Inferior parietal cortex (tissue), 1 donor: ENCODE measurements at regions not wholly inside any gene's neighbourhood (a gene's known extent, or its start where the extent isn't known, plus 50 kb on each side); places are given as distances from the start of the nearest gene placed in this dataset.
A peak's percentile ranks its signal among the peaks of the same experiment; 100 is the strongest.
"Not testable (repeated sequence)": the region's sequence is repeated elsewhere in the genome, so short reads cannot be mapped to it uniquely, and the experiment has no call there.

Source experiments
- DNase-seq: peaks from one replicate; pipeline ENCODE4 v3.0.0-alpha.2; 2016; ENCODE audit errors: extremely low spot score

GRCh38 chr10:131363416-131363815 lies 51.9 kb upstream of the TCERG1L start:
- DNase-seq = peak; percentile 34

GRCh38 chr10:131371571-131371970 lies 60.0 kb upstream of the TCERG1L start:
- DNase-seq = no peak

- no peak for DNase-seq
These were observed 70.1 kb upstream of the TCERG1L start for GRCh38 chr10:131381576-131381975.

- not testable (repeated sequence) for DNase-seq
These were observed 73.8 kb upstream of the TCERG1L start for GRCh38 chr10:131385161-131385872.

- no peak for DNase-seq
These were observed 75.6 kb upstream of the TCERG1L start for GRCh38 chr10:131387018-131387529.

- no peak for DNase-seq
These were observed 80.4 kb upstream of the TCERG1L start for GRCh38 chr10:131391936-131392335.

GRCh38 chr10:131396121-131397050 lies 84.9 kb upstream of the TCERG1L start:
- no peak for DNase-seq

GRCh38 chr10:131398166-131398565 lies 86.6 kb upstream of the TCERG1L start:
- no peak for DNase-seq

- DNase-seq = no peak
These were observed 88.5 kb upstream of the TCERG1L start for GRCh38 chr10:131399981-131400380.

- DNase-seq = no peak
These were observed 89.0 kb upstream of the TCERG1L start for GRCh38 chr10:131400513-131400912.

GRCh38 chr10:131402771-131403650 lies 91.5 kb upstream of the TCERG1L start:
- DNase-seq = no peak

- no peak for DNase-seq
These were observed 92.4 kb upstream of the TCERG1L start for GRCh38 chr10:131403936-131404335.

- DNase-seq = no peak
These were observed 93.4 kb upstream of the TCERG1L start for GRCh38 chr10:131404886-131405285.

GRCh38 chr10:131406676-131407392 lies 95.3 kb upstream of the TCERG1L start:
- DNase-seq = no peak

- no peak for DNase-seq
These were observed 107.2 kb upstream of the TCERG1L start for GRCh38 chr10:131418681-131419080.

GRCh38 chr10:131419797-131420196 lies 108.3 kb upstream of the TCERG1L start:
- DNase-seq = no peak

GRCh38 chr10:131420867-131421266 lies 109.3 kb upstream of the TCERG1L start:
- DNase-seq = no peak

GRCh38 chr10:131421381-131421780 lies 109.9 kb upstream of the TCERG1L start:
- DNase-seq = no peak

- DNase-seq = no peak
These were observed 111.2 kb upstream of the TCERG1L start for GRCh38 chr10:131422731-131423130.

- no peak for DNase-seq
These were observed 112.5 kb upstream of the TCERG1L start for GRCh38 chr10:131424053-131424452.
